Heart right ventricle (tissue), 16 donors: ENCODE measurements at regions not wholly inside any gene's neighbourhood (a gene's known extent, or its start where the extent isn't known, plus 50 kb on each side); places are given as distances from the start of the nearest gene placed in this dataset.

Experiments used
- ATAC-seq, 8 donors: fragments of 200-7000 bp; cut with Tn5 transposase; one replicate each; pipeline ENCODE4 v1.9.1; 2020; ENCODE audit warnings: mild to moderate bottlenecking in 8 of 8, moderate library complexity in 8 of 8, moderate number of reproducible peaks in 1 of 8
- DNase-seq, 2 donors: peaks; one replicate each; pipeline ENCODE4 v3.0.0-alpha.2; 2020
- H3K27ac ChIP-seq, 10 donors: fragments of 200-600 bp; sonication (generic) in 2 of 10; one replicate each; pipeline versions ENCODE4 v1.5.0 to v1.8.0; 2020 to 2022; ENCODE audit warnings: mild to moderate bottlenecking in 3 of 10
- H3K27me3 ChIP-seq, 7 donors: fragments of 200-600 bp; one replicate each; pipeline ENCODE4 v1.8.0; 2021 to 2022; ENCODE audit warnings: mild to moderate bottlenecking in 2 of 7
- H3K36me3 ChIP-seq, 9 donors: fragments of 200-600 bp; sonication (generic) in 1 of 9; one replicate each; pipeline versions ENCODE4 v1.5.0 to v1.8.0; 2020 to 2022; ENCODE audit warnings: mild to moderate bottlenecking in 2 of 9
- H3K4me1 ChIP-seq, 9 donors: fragments of 200-600 bp; sonication (generic) in 1 of 9; one replicate each; pipeline versions ENCODE4 v1.5.0 to v1.8.0; 2020 to 2022; ENCODE audit warnings: mild to moderate bottlenecking in 4 of 9
- H3K4me3 ChIP-seq, 10 donors: fragments of 200-600 bp; sonication (generic) in 2 of 10; one replicate each; pipeline versions ENCODE4 v1.5.0 to v1.8.0; 2020 to 2022; ENCODE audit warnings: mild to moderate bottlenecking in 7 of 10, moderate library complexity in 2 of 10
- H3K9me3 ChIP-seq, 11 donors: fragments of 200-600 bp in 10 of 11; sonication (generic) in 2 of 11; one replicate each; pipeline versions ENCODE4 v1.5.0 to v1.8.0; 2013 to 2022; ENCODE audit warnings: mild to moderate bottlenecking in 2 of 11, control low read depth in 1 of 11, moderate library complexity in 1 of 11
- CTCF ChIP-seq, 9 donors: fragments of 200-600 bp; sonication (generic) in 2 of 9; IDR thresholded peaks; one replicate each; pipeline versions ENCODE4 v1.5.0 to v1.8.0; 2021 to 2022; ENCODE audit warnings: antibody characterized with exemption in 9 of 9, mild to moderate bottlenecking in 5 of 9, moderate library complexity in 1 of 9
- WGBS, 2 donors: extraction: QIAGEN DNeasy Blood & Tissue Kit; methylation state at CpG; one replicate each; pipeline ENCODE4 v1.1.7; 2013; ENCODE audit warnings: inconsistent platforms in 1 of 2; 5-methylcytosine and 5-hydroxymethylcytosine counted together
- intact Hi-C, 10 donors: fragments of 100-400 bp; cut with DNase I; formaldehyde crosslinking; loops; one replicate each; pipeline versions ENCODE4 v1.11.1 to v1.14.2; 2022
- donor health status: Arrhythmogenic right ventricular cardiomyopathy.
- donor health status: ischemic (EF 13 %, LVEDD 7.1; RV severe dilation, severe dysfunction).
- donor health status: healthy with polysubstance abuse.
- donor health status: DM: no; HTN: yes; CAD: no.
- donor health status: DM: no; HTN: no; CAD: no.
- donor health status: ischemic (EF 25% LVEDD 6.9; RV normal size, moderate dysfunction).
- donor health status: ischemic (EF 25% LVEDD 5.7; RV mildly dilated, moderate dysfunction).
- donor health status: healthy.
- donor health status: DM: yes; HTN: yes; CAD: no.
- donor health status: Ischemic cardiomyopathy.
- donor health status: ischemic (EF 35%, LVEDD 5.7; RV mildly dilated, moderate dysfunction).
- donor health status: nonischemic (EF 11% LVEDD 7.7; RV severe dilation, severe dysfunction).
- donor health status: DM: yes; HTN: yes; CAD: no.
- donor health status: PGD.
- donor health status: ischemic (EF 29% LVEDD 5.4; RV normal size, mild dysfunction).
- donor health status: nonischemic (EF 23%, LVEDD 6.1; RV moderate dilation, normal function).

- ATAC-seq, result no peak
- intact Hi-C loops, result no loop called here
- Histone ChIP-seq H3K4me3 (no peak overlapping the region), H3K4me1 (peaks cover 0 to 4% (median 0%) of the 10 kb centered on the region in 9 donors), H3K27ac (no peak overlapping the region), H3K36me3 (no peaks in the 10 kb centered on the region), H3K27me3 (no peaks in the 10 kb centered on the region), H3K9me3 (no peaks in the 10 kb centered on the region)
- TF ChIP-seq CTCF (IDR thresholded peaks at IDR 0.05), result no peak
- no peak for DNase-seq
- 82 to 92% methylated on average over 8 of the region's 8 CpGs for WGBS, 2 donors
Observed at GRCh38 chr18:73120626-73121025, 252.8 kb upstream of the NETO1 start.

- DNase-seq (no peak), ATAC-seq (no peak)
- WGBS, 2 donors, result 38 to 51% methylated on average over 2 of the region's 2 CpGs
- Histone ChIP-seq H3K27ac (no peak overlapping the region), H3K4me1 (peaks cover 0 to 4% (median 0%) of the 10 kb centered on the region in 9 donors), H3K36me3 (no peaks in the 10 kb centered on the region), H3K27me3 (no peaks in the 10 kb centered on the region), H3K4me3 (no peak overlapping the region), H3K9me3 (no peaks in the 10 kb centered on the region)
- intact Hi-C loops, result no loop called here
- no peak for TF ChIP-seq CTCF (IDR thresholded peaks at IDR 0.05)
Observed at GRCh38 chr18:73119574-73119973, 251.8 kb upstream of the NETO1 start.

- TF ChIP-seq CTCF (IDR thresholded peaks at IDR 0.05), result no peak
- DNase-seq, result no peak
- H3K36me3 ChIP-seq, result no peaks in the 10 kb centered on the region
- no peaks in the 10 kb centered on the region for H3K4me1 ChIP-seq
- no peaks in the 10 kb centered on the region for H3K9me3 ChIP-seq
- intact Hi-C loops, result no loop called here
- ATAC-seq, result no peak
- H3K27me3 ChIP-seq, result no peaks in the 10 kb centered on the region
- WGBS, 2 donors, result 70 to 79% methylated on average over 3 of the region's 3 CpGs
- H3K27ac ChIP-seq, result no peak overlapping the region
- H3K4me3 ChIP-seq, result no peak overlapping the region
Observed at GRCh38 chr18:73118121-73118816, 250.5 kb upstream of the NETO1 start.

GRCh38 chr18:73110307-73110706, 242.5 kb upstream of the NETO1 start:
- Histone ChIP-seq H3K27me3 (no peaks in the 10 kb centered on the region), H3K27ac (no peak overlapping the region), H3K36me3 (no peaks in the 10 kb centered on the region), H3K9me3 (no peaks in the 10 kb centered on the region), H3K4me3 (no peak overlapping the region), H3K4me1 (no peaks in the 10 kb centered on the region)
- ATAC-seq (no peak), DNase-seq (no peak)
- 67 to 78% methylated on average over 3 of the region's 3 CpGs for WGBS, 2 donors
- TF ChIP-seq CTCF (IDR thresholded peaks at IDR 0.05), result no peak
- intact Hi-C loops, result no loop called here
